IMR-90 (cell line): ENCODE measurements at regions not wholly inside any gene's neighbourhood (a gene's known extent, or its start where the extent isn't known, plus 50 kb on each side); places are given as distances from the start of the nearest gene placed in this dataset.

Experiments used
- ATAC-seq: fragments of 200-7000 bp; cut with Tn5 transposase; 2 replicates; pipeline ENCODE4 v1.9.1; 2020; ENCODE audit warnings: low read depth, mild to moderate bottlenecking, moderate library complexity
- BruUV-seq: library from RNA; stranded (reverse); fragments of 400-500 nt; replicated peaks from 2 replicates; lab custom pipeline; 2021; lab: Mats Ljungman, UMichigan
- CTCF ChIA-PET: fragments of 300-600 bp; formaldehyde crosslinking; extraction: SDS; loops from one replicate; lab custom pipeline; 2021; ENCODE audit warnings: antibody characterized with exemption; lab: Yijun Ruan, JAX
- POLR2A ChIA-PET: fragments of 300-600 bp; sonication (Branson Sonifier 250); formaldehyde crosslinking; loops from one replicate; lab custom pipeline; 2022; ENCODE audit warnings: antibody characterized with exemption; ENCODE audit not compliant: unreplicated experiment; lab: Charles Lee
- DNase-seq: peaks from one replicate; pipeline ENCODE4 v3.0.0; 2013
- H2AFZ ChIP-seq: replicated peaks from 2 replicates; pipeline ENCODE3; 2013; ENCODE audit warnings: low read length, mild to moderate bottlenecking; ENCODE audit not compliant: poor library complexity
- H2AK5ac ChIP-seq: 2 replicates; pipeline ENCODE4 v1.6.1; 2013; ENCODE audit warnings: low read depth, low read length, inconsistent platforms
- H2AK9ac ChIP-seq: replicated peaks from 2 replicates; pipeline ENCODE3; 2013; ENCODE audit warnings: mild to moderate bottlenecking, low read depth, low read length, moderate library complexity; ENCODE audit not compliant: poor library complexity
- H2BK120ac ChIP-seq: 2 replicates; pipeline ENCODE4 v1.6.1; 2013; ENCODE audit warnings: low read depth, low read length, inconsistent platforms
- H2BK15ac ChIP-seq: 3 replicates; pipeline ENCODE4 v1.6.1; 2013; ENCODE audit warnings: low read depth, low read length, inconsistent platforms
- H2BK20ac ChIP-seq: 2 replicates; pipeline ENCODE4 v1.6.1; 2013; ENCODE audit warnings: low read depth, mild to moderate bottlenecking, inconsistent platforms, low read length, moderate library complexity
- H2BK5ac ChIP-seq: 2 replicates; pipeline ENCODE4 v1.6.1; 2013; ENCODE audit warnings: mild to moderate bottlenecking, low read depth, low read length, inconsistent platforms; ENCODE audit not compliant: poor library complexity, severe bottlenecking
- H3K14ac ChIP-seq: replicated peaks from 2 replicates; pipeline ENCODE4 v1.6.1; 2013; ENCODE audit warnings: low read depth, low read length, inconsistent platforms
- H3K18ac ChIP-seq: 2 replicates; pipeline ENCODE4 v1.6.1; 2013; ENCODE audit warnings: low read depth, low read length, control low read depth
- H3K23ac ChIP-seq: 2 replicates; pipeline ENCODE4 v1.6.1; 2013; ENCODE audit warnings: low read depth, low read length, inconsistent platforms
- H3K27ac ChIP-seq: 2 replicates; pipeline ENCODE4 v1.5.1; 2013; ENCODE audit warnings: mild to moderate bottlenecking, control low read depth, low read length; ENCODE audit not compliant: insufficient read depth
- H3K27me3 ChIP-seq: 2 replicates; pipeline ENCODE4 v1.6.1; 2013; ENCODE audit warnings: low read length; ENCODE audit not compliant: control insufficient read depth, insufficient read depth
- H3K36me3 ChIP-seq: 2 replicates; pipeline ENCODE4 v1.6.1; 2013; ENCODE audit warnings: low read length, mixed read lengths; ENCODE audit not compliant: control insufficient read depth, insufficient read depth
- H3K4ac ChIP-seq: 2 replicates; pipeline ENCODE4 v1.6.1; 2013; ENCODE audit warnings: low read depth, low read length, inconsistent platforms
- H3K4me1 ChIP-seq: 2 replicates; pipeline ENCODE4 v1.6.1; 2013; ENCODE audit warnings: low read length, mixed read lengths; ENCODE audit not compliant: control insufficient read depth, insufficient read depth
- H3K4me2 ChIP-seq: 2 replicates; pipeline ENCODE4 v1.6.1; 2013; ENCODE audit warnings: low read depth, mild to moderate bottlenecking, control low read depth, low read length, moderate library complexity
- H3K4me3 ChIP-seq: 2 replicates; pipeline ENCODE4 v1.5.1; 2013; ENCODE audit warnings: low read depth, mild to moderate bottlenecking, control low read depth, low read length, moderate library complexity; ENCODE audit not compliant: insufficient read depth
- H3K56ac ChIP-seq: 2 replicates; pipeline ENCODE4 v1.6.1; 2013; ENCODE audit warnings: low read length, inconsistent platforms; ENCODE audit not compliant: insufficient read depth; ENCODE audit errors: extremely low read depth
- H3K79me1 ChIP-seq, 2 experiments: 2 replicates each; pipeline ENCODE4 v1.6.1; 2013; ENCODE audit warnings: low read length in 2 of 2, inconsistent platforms in 1 of 2, low read depth in 1 of 2
- H3K9ac ChIP-seq: 2 replicates; pipeline ENCODE4 v1.6.1; 2013; ENCODE audit warnings: low read depth, low read length, control low read depth
- H3K9me1 ChIP-seq: 2 replicates; pipeline ENCODE4 v1.6.1; 2013; ENCODE audit warnings: low read length, inconsistent platforms; ENCODE audit not compliant: insufficient read depth
- H3K9me3 ChIP-seq: 2 replicates; pipeline ENCODE4 v1.6.1; 2013; ENCODE audit warnings: low read length; ENCODE audit not compliant: control insufficient read depth, insufficient read depth
- H4K20me1 ChIP-seq: 2 replicates; pipeline ENCODE4 v1.6.1; 2013; ENCODE audit warnings: low read length, inconsistent platforms; ENCODE audit not compliant: insufficient read depth
- H4K5ac ChIP-seq: 2 replicates; pipeline ENCODE4 v1.6.1; 2013; ENCODE audit warnings: mild to moderate bottlenecking, low read depth, low read length, control low read depth
- H4K8ac ChIP-seq, 2 experiments: 2 replicates each; pipeline ENCODE4 v1.6.1; 2013; ENCODE audit warnings: low read depth in 2 of 2, low read length in 2 of 2, control low read depth in 1 of 2, inconsistent platforms in 1 of 2
- H4K91ac ChIP-seq: 2 replicates; pipeline ENCODE4 v1.6.1; 2013; ENCODE audit warnings: low read depth, low read length, inconsistent platforms; ENCODE audit not compliant: insufficient read depth
- BHLHE40 ChIP-seq: fragments of 150-350 bp; IDR thresholded peaks from 2 replicates; pipeline ENCODE4 v1.6.1; 2016; ENCODE audit warnings: mild to moderate bottlenecking, low read depth, low read length
- CEBPB ChIP-seq: IDR thresholded peaks from 2 replicates; pipeline ENCODE4 v1.6.1; 2012; ENCODE audit warnings: low read depth, low read length, improper control_type of control experiment
- FOS ChIP-seq: fragments of 150-350 bp; IDR thresholded peaks from 2 replicates; pipeline ENCODE4 v1.6.1; 2016; ENCODE audit warnings: low read depth, low read length
- MAFK ChIP-seq: IDR thresholded peaks from 2 replicates; pipeline ENCODE4 v1.6.1; 2012; ENCODE audit warnings: low read depth, low read length, improper control_type of control experiment
- MAZ ChIP-seq: IDR thresholded peaks from 2 replicates; pipeline ENCODE4 v1.6.1; 2012; ENCODE audit warnings: low read depth, mild to moderate bottlenecking, low read length, improper control_type of control experiment, moderate library complexity, borderline replicate concordance
- POLR2A ChIP-seq: IDR thresholded peaks from 2 replicates; pipeline ENCODE4 v1.6.1; 2012; ENCODE audit warnings: mild to moderate bottlenecking, low read depth, low read length
- RAD21 ChIP-seq: IDR thresholded peaks from 2 replicates; pipeline ENCODE4 v1.6.1; 2012; ENCODE audit warnings: low read length, improper control_type of control experiment
- RCOR1 ChIP-seq: IDR thresholded peaks from 2 replicates; pipeline ENCODE4 v1.6.1; 2012; ENCODE audit warnings: mild to moderate bottlenecking, low read length, improper control_type of control experiment; ENCODE audit not compliant: insufficient replicate concordance
- RFX5 ChIP-seq: IDR thresholded peaks from 2 replicates; pipeline ENCODE4 v1.8.0; 2012; ENCODE audit warnings: low read depth, mild to moderate bottlenecking, low read length, moderate library complexity
- USF2 ChIP-seq: fragments of 150-350 bp; IDR thresholded peaks from 2 replicates; pipeline ENCODE4 v1.6.1; 2017; ENCODE audit warnings: mild to moderate bottlenecking, antibody characterized with exemption, low read length, low read depth
- WGBS, 2 experiments: methylation state at CpG; one replicate each; pipeline versions ENCODE4 v1.1.5 to v1.1.7; 2013; ENCODE audit warnings: missing lambda C conversion rate in 2 of 2; ENCODE audit not compliant: insufficient read length in 1 of 2; ENCODE audit errors: extremely low coverage in 2 of 2; 5-methylcytosine and 5-hydroxymethylcytosine counted together
- dilution Hi-C: fragments of 300-500 bp; cut with HindIII; formaldehyde crosslinking; loops from one replicate; pipeline ENCODE4 v1.14.3; 2018; ENCODE audit warnings: low sequenced_read_pairs; ENCODE audit not compliant: unreplicated experiment
- in situ Hi-C: fragments of 300-500 bp; cut with MboI; formaldehyde crosslinking; loops from 3 replicates; pipeline ENCODE4 v1.14.3; 2019; ENCODE audit warnings: low sequenced_read_pairs, inconsistent platforms, mixed read lengths
- intact Hi-C: fragments of 100-400 bp; cut with micrococcal nuclease; formaldehyde crosslinking; loops from 2 replicates; pipeline ENCODE4 v1.10.0; 2022
- TF ChIP-seq, protein P1 (sequence below): fragments of 150-350 bp; IDR thresholded peaks from 2 replicates; pipeline ENCODE4 v1.6.1; 2016; ENCODE audit warnings: low read depth, mild to moderate bottlenecking, low read length, moderate library complexity, borderline replicate concordance
- TF ChIP-seq, protein P2 (sequence below): conservative IDR thresholded peaks from 2 replicates; pipeline ENCODE4 v1.5.1; 2012; ENCODE audit warnings: mild to moderate bottlenecking, low read depth, low read length, improper control_type of control experiment

GRCh38 chr12:91561958-91562325 lies 379.3 kb upstream of the DCN start:
- DNase-seq (no peak), ATAC-seq (no peak)
- no peak overlapping the region for H3K4me3 ChIP-seq
- no peak overlapping the region for H4K91ac ChIP-seq
- CTCF ChIA-PET, result interaction anchor here (1.2 to 4.2 kb wide), 2 partner anchors 15 to 45 kb away, joined by 3 to 13 read pairs; no protein-coding TSS in a partner anchor
- no peak overlapping the region for H3K9ac ChIP-seq
- H3K4ac ChIP-seq, result no peak overlapping the region
- no peaks in the 10 kb centered on the region for H3K27me3 ChIP-seq
- BruUV-seq, result no TSS peak
- 80% methylated on average over 1 of the region's 2 CpGs; no CpG with 5 or more reads in 1 of the 2 experiments for WGBS, 2 experiments
- H3K9me1 ChIP-seq, result no peaks in the 10 kb centered on the region
- no peak overlapping the region for H3K4me2 ChIP-seq
- no peak overlapping the region for H3K18ac ChIP-seq
- intact Hi-C loops (no loop called here), dilution Hi-C loops (no loop called here), in situ Hi-C loops (no loop called here)
- H4K8ac ChIP-seq, result no peak overlapping the region
- no peaks in the 10 kb centered on the region for H3K9me3 ChIP-seq
- H3K27ac ChIP-seq, result no peak overlapping the region
- no peak overlapping the region for H3K23ac ChIP-seq
- no peak overlapping the region for H2BK120ac ChIP-seq
- H2BK5ac ChIP-seq, result no peak overlapping the region
- no peak overlapping the region for H3K14ac ChIP-seq
- no peak overlapping the region for H2AFZ ChIP-seq
- H2AK5ac ChIP-seq, result no peak overlapping the region
- no peaks in the 10 kb centered on the region for H4K20me1 ChIP-seq
- no peak overlapping the region for H2BK15ac ChIP-seq
- H4K5ac ChIP-seq, result no peak overlapping the region
- no peaks in the 10 kb centered on the region for H3K4me1 ChIP-seq
- no peak overlapping the region for H2AK9ac ChIP-seq
- H3K36me3 ChIP-seq, result no peaks in the 10 kb centered on the region
- POLR2A ChIA-PET, result no interaction called here
- H3K56ac ChIP-seq, result no peak overlapping the region
- no peaks in the 10 kb centered on the region for H3K79me1 ChIP-seq
- no peak overlapping the region for H2BK20ac ChIP-seq
- TF ChIP-seq, protein P1, sequence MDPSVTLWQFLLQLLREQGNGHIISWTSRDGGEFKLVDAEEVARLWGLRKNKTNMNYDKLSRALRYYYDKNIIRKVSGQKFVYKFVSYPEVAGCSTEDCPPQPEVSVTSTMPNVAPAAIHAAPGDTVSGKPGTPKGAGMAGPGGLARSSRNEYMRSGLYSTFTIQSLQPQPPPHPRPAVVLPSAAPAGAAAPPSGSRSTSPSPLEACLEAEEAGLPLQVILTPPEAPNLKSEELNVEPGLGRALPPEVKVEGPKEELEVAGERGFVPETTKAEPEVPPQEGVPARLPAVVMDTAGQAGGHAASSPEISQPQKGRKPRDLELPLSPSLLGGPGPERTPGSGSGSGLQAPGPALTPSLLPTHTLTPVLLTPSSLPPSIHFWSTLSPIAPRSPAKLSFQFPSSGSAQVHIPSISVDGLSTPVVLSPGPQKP, result no peak
- TF ChIP-seq RCOR1 (no peak), FOS (no peak), POLR2A (no peak), BHLHE40 (no peak), MAZ (no peak), RFX5 (no peak), USF2 (no peak), MAFK (no peak), RAD21 (no peak), CEBPB (no peak)
- TF ChIP-seq, protein P2, sequence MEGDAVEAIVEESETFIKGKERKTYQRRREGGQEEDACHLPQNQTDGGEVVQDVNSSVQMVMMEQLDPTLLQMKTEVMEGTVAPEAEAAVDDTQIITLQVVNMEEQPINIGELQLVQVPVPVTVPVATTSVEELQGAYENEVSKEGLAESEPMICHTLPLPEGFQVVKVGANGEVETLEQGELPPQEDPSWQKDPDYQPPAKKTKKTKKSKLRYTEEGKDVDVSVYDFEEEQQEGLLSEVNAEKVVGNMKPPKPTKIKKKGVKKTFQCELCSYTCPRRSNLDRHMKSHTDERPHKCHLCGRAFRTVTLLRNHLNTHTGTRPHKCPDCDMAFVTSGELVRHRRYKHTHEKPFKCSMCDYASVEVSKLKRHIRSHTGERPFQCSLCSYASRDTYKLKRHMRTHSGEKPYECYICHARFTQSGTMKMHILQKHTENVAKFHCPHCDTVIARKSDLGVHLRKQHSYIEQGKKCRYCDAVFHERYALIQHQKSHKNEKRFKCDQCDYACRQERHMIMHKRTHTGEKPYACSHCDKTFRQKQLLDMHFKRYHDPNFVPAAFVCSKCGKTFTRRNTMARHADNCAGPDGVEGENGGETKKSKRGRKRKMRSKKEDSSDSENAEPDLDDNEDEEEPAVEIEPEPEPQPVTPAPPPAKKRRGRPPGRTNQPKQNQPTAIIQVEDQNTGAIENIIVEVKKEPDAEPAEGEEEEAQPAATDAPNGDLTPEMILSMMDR, result no peak
